Lung (tissue), 11 donors: ENCODE measurements at regions not wholly inside any gene's neighbourhood (a gene's known extent, or its start where the extent isn't known, plus 50 kb on each side); places are given as distances from the start of the nearest gene placed in this dataset.

Source experiments
- ATAC-seq: fragments of 200-7000 bp; cut with Tn5 transposase; one replicate; pipeline ENCODE4 v1.9.1; 2020; ENCODE audit warnings: moderate number of reproducible peaks; ENCODE audit not compliant: insufficient read depth, low FRiP score
- DNase-seq, 3 donors: peaks; one replicate each; pipeline ENCODE4 v3.0.0-alpha.2; 2013 to 2017
- H3K27ac ChIP-seq, 2 donors: one replicate each; pipeline ENCODE4 v1.5.1; 2013; ENCODE audit warnings: mild to moderate bottlenecking in 2 of 2, moderate library complexity in 2 of 2, control low read depth in 1 of 2, inconsistent platforms in 1 of 2, low read depth in 1 of 2, low read length in 1 of 2
- H3K27me3 ChIP-seq, 3 donors: one replicate each; pipeline ENCODE4 v1.5.1; 2013; ENCODE audit warnings: low read length in 2 of 3; ENCODE audit not compliant: control insufficient read depth in 3 of 3, insufficient read depth in 3 of 3
- H3K36me3 ChIP-seq, 4 donors: one replicate each; pipeline ENCODE4 v1.5.1; 2013; ENCODE audit warnings: low read length in 4 of 4, mild to moderate bottlenecking in 1 of 4, moderate library complexity in 1 of 4; ENCODE audit not compliant: control insufficient read depth in 4 of 4, insufficient read depth in 4 of 4
- H3K4me1 ChIP-seq, 5 donors: one replicate each; pipeline ENCODE4 v1.5.1; 2013; ENCODE audit warnings: low read length in 5 of 5, mild to moderate bottlenecking in 2 of 5, moderate library complexity in 1 of 5; ENCODE audit not compliant: control insufficient read depth in 5 of 5, insufficient read depth in 5 of 5
- H3K4me3 ChIP-seq: one replicate; pipeline ENCODE4 v1.5.1; 2013; ENCODE audit warnings: mild to moderate bottlenecking, control low read depth, moderate library complexity
- H3K9ac ChIP-seq, 2 donors: one replicate each; pipeline ENCODE4 v1.5.1; 2013; ENCODE audit warnings: low read length in 2 of 2, control low read depth in 1 of 2; ENCODE audit not compliant: insufficient read depth in 1 of 2
- H3K9me3 ChIP-seq, 4 donors: one replicate each; pipeline ENCODE4 v1.5.1; 2013; ENCODE audit warnings: low read length in 3 of 4, mild to moderate bottlenecking in 1 of 4, moderate library complexity in 1 of 4; ENCODE audit not compliant: control insufficient read depth in 4 of 4, insufficient read depth in 3 of 4
- WGBS, 2 donors: extraction: QIAGEN DNeasy Blood & Tissue Kit; methylation state at CpG; one replicate each; pipeline ENCODE4 v1.1.7; 2013; 5-methylcytosine and 5-hydroxymethylcytosine counted together
- TF ChIP-seq, protein P1 (sequence below): IDR thresholded peaks from 2 replicates; pipeline ENCODE4 v1.5.1; 2012; ENCODE audit warnings: mild to moderate bottlenecking; ENCODE audit errors: control extremely low read depth, extremely low read depth
- donor health status: control.
- donor health status: control.
- donor health status: Bipolar disorder and iron deficiency.
- donor health status: healthy.
- donor health status: DM: yes; HTN: yes; CAD: no.

DNA sequence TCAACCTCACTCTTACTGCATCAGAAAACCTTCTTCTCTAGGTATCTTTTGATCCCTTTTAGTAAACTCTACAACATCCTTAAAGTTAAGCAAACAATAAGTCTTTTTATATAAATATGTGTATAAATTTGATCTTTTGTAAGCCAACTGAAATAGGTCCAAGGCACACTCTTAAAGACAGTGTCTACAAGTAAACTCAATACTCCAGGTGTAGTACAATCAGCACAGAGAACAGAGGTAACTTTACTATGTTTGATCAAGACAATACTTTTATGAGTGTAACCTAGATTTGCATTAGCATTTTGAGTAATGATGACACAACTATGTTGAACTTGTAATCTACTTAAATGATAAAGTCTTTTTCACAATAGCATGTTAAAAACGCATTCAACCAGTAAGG lies 593.1 kb upstream of the CHAC2 start:
- DNase-seq, result no peak
- peaks cover 0 to 38% (median 2%) of the 10 kb centered on the region in 5 donors for H3K4me1 ChIP-seq
- H3K4me3 ChIP-seq, result no peak overlapping the region
- H3K9me3 ChIP-seq, result no peaks in the 10 kb centered on the region
- no peak overlapping the region for H3K27ac ChIP-seq
- H3K36me3 ChIP-seq, result no peaks in the 10 kb centered on the region
- 65 to 85% methylated on average over 1 of the region's 1 CpG for WGBS, 2 donors
- no peak for ATAC-seq
- no peaks in the 10 kb centered on the region for H3K27me3 ChIP-seq
- no peak overlapping the region for H3K9ac ChIP-seq
- TF ChIP-seq, protein P1, sequence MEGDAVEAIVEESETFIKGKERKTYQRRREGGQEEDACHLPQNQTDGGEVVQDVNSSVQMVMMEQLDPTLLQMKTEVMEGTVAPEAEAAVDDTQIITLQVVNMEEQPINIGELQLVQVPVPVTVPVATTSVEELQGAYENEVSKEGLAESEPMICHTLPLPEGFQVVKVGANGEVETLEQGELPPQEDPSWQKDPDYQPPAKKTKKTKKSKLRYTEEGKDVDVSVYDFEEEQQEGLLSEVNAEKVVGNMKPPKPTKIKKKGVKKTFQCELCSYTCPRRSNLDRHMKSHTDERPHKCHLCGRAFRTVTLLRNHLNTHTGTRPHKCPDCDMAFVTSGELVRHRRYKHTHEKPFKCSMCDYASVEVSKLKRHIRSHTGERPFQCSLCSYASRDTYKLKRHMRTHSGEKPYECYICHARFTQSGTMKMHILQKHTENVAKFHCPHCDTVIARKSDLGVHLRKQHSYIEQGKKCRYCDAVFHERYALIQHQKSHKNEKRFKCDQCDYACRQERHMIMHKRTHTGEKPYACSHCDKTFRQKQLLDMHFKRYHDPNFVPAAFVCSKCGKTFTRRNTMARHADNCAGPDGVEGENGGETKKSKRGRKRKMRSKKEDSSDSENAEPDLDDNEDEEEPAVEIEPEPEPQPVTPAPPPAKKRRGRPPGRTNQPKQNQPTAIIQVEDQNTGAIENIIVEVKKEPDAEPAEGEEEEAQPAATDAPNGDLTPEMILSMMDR, result no peak

DNA sequence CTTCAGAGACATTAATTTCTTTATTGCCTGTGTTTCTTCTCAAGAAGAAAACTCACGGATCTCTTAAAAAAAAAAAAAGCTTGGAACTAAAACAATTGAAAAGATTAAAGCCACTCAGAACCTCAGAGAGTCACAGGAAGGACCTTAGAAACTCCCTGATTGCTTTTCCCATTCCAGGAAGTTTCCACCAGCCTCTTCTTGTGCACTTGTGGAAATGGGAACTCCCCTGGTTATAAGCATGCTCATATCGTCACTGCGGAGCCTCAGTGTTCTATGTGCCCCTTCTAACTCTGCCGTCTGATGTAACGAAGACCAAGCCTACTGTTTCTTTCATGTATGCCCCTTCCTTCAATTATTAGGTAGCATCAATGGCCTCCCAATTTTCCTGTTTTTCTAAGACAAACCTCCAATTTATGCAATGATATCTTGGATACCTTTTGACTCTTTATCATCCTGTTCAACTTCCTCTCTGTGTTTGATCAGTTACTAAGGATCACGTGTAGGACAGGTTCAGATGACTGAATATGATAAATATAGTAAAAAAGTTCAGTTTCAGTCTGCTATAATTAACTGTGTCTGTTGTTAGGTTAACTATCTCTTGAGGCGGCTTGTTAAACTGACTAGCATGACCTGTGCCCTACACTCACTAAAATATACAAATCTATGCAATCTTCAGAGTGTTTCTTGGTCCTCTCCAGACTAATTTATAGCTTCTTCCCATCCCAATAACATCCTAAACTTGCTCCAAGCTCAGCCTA lies 593.7 kb upstream of the CHAC2 start:
- Histone ChIP-seq H3K9ac (no peak overlapping the region), H3K4me1 (peaks cover 0 to 38% (median 2%) of the 10 kb centered on the region in 5 donors), H3K9me3 (no peaks in the 10 kb centered on the region), H3K36me3 (no peaks in the 10 kb centered on the region), H3K4me3 (no peak overlapping the region), H3K27me3 (no peaks in the 10 kb centered on the region), H3K27ac (no peak overlapping the region)
- TF ChIP-seq, protein P1, result no peak
- no peak for ATAC-seq
- 55 to 79% methylated on average over 7 of the region's 7 CpGs for WGBS, 2 donors
- no peak for DNase-seq

DNA sequence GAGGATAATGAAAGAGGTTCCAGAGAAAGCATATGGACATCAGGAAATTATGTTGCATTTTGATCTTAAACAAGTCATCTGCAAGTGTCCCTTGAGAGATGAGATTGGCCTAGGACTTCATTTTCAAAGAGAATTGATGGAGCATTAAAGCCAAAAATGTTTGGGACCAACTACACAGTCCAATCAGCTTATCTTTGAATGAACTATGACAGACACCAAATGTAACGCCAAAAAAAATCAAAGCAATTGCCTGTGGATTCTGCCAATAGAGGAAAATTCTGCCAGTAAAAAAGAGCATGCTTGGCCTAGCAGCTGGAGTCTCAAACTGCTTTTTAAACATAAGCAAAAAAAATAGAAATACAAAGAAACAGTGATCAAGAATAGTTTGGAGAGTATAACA lies 594.5 kb upstream of the CHAC2 start:
- Histone ChIP-seq H3K36me3 (no peaks in the 10 kb centered on the region), H3K4me1 (peaks cover 0 to 38% (median 2%) of the 10 kb centered on the region in 5 donors), H3K27ac (no peak overlapping the region), H3K27me3 (no peaks in the 10 kb centered on the region), H3K9me3 (no peaks in the 10 kb centered on the region), H3K4me3 (no peak overlapping the region), H3K9ac (no peak overlapping the region)
- ATAC-seq, result no peak
- WGBS, 2 donors, result 71 to 89% methylated on average over 1 of the region's 1 CpG
- TF ChIP-seq, protein P1, result no peak
- DNase-seq, result peak; percentile 64 to 98 (median 98)

DNA sequence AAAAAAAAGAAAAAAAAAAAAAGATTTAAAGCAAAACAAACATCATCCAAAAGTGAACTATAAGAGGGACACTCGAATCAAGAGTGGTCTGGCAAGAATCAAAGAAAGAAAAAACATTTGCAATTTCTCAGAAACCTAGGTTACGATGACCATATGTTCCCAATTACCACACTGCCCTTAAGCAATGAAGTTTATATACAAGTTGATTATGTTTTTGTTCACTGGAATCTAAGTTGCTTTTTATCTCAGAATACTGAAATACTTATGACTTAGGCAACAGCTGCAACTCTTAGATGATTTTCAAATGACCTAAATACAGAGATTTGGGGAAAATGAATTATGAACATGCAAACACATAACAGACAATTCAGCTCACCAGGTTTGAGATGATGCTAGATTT lies 597.1 kb upstream of the CHAC2 start:
- H3K27me3 ChIP-seq, result no peaks in the 10 kb centered on the region
- no peak overlapping the region for H3K27ac ChIP-seq
- TF ChIP-seq, protein P1, result no peak
- H3K9ac ChIP-seq, result no peak overlapping the region
- peaks cover 0 to 31% (median 2%) of the 10 kb centered on the region in 5 donors for H3K4me1 ChIP-seq
- ATAC-seq (no peak), DNase-seq (peak in 2 of 3 donors; percentile 95 to 97)
- no peaks in the 10 kb centered on the region for H3K36me3 ChIP-seq
- WGBS, 2 donors, result 48 to 81% methylated on average over 2 of the region's 2 CpGs
- H3K9me3 ChIP-seq, result no peaks in the 10 kb centered on the region
- H3K4me3 ChIP-seq, result no peak overlapping the region
